GM04504 (cell line): ENCODE measurements at regions not wholly inside any gene's neighbourhood (a gene's known extent, or its start where the extent isn't known, plus 50 kb on each side); places are given as distances from the start of the nearest gene placed in this dataset.
"Not testable (repeated sequence)": the region's sequence is repeated elsewhere in the genome, so short reads cannot be mapped to it uniquely, and the experiment has no call there.

Experiments
- DNase-seq: peaks from one replicate; pipeline ENCODE4 v3.0.0-alpha.2; 2012; ENCODE audit warnings: low read depth

- peak; percentile 6 for DNase-seq
These were observed 251.8 kb upstream of the DMRT1 start for GRCh38 chr9:589723-590122.

DNA sequence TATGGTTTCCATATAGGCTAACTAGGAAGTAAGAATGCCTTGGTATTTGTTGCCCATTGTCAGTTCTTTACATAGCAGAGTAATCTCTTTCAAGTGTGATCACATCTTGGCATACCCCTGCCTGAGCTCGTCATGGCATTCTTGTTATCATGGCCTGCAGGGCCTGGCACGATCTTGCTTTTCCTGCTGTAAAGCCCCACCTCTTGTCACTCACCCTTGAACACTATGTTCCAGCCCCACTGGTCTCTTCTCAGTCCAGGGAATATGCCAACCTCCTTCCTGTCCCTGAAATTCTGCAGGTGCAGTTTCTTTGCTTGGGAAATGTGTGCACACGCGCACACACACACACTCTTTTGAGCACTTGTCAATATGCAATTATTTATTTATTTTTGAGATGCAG lies 250.2 kb upstream of the DMRT1 start:
- no peak for DNase-seq

DNA sequence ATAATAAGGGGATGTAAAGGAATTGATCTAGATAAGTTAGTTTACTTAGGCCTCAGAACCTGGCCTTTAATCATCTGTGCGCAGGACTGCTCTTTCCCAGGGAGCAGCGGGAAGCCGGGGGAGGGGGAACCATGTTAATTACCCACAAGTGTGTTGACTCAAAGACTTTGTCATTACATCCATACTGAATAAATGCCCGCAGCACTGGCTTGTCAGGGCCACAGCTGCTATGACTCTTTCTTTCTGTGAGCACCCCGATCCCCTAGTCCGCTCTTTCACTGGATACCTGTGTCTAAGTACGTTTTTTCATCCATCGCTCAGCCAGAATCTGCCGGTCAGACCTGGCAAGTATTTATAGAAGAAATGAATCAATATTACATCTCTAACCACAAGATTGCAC lies 249.3 kb upstream of the DMRT1 start:
- no peak for DNase-seq

GRCh38 chr9:592733-593132 lies 248.8 kb upstream of the DMRT1 start:
- no peak for DNase-seq

GRCh38 chr9:593809-594208 lies 247.7 kb upstream of the DMRT1 start:
- no peak for DNase-seq

DNA sequence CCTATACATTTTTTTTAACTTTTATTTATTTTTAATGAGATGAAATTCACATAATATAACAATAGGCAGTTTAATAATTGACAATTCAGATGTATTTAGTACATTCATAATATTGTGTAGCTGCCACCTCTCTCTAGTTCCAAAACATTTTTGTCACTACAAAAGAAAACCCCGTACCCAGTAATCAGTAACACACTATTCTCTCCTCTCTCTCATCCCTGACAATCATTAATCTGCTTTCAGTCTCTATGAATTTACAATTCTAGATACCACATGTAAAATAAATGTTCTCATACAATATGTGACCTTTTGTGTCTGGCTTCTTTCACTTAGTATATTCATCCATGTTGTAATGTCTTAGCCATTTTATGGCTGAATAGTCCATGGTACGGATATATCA lies 244.8 kb upstream of the DMRT1 start:
- no peak for DNase-seq

GRCh38 chr9:600006-600405 lies 241.5 kb upstream of the DMRT1 start:
- no peak for DNase-seq

DNA sequence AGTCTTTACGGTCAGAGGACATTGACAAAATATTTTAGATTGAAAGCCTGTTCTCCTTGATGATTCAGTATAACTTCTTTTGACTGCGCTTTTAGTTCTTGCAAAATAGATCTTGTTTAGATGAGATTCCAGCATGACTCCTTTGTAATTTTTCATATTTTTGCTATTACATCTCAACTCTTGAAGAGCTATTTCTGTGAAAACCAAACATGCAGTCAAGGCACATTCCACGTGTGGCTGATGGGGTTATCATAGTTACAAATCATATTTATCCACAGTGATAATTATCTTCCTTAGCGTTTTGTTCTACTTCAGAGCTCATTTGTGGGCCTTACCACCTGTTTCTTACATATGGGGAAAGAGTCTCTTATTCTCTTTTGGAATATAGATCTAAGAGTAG lies 238.8 kb upstream of the DMRT1 start:
- DNase-seq, result no peak

- DNase-seq, result no peak
These were observed 238.4 kb upstream of the DMRT1 start for GRCh38 chr9:603126-603525.

- no peak for DNase-seq
These were observed 234.1 kb upstream of the DMRT1 start for GRCh38 chr9:607417-607816.

GRCh38 chr9:613771-614347 lies 227.6 kb upstream of the DMRT1 start:
- DNase-seq, result peak; percentile 75

DNA sequence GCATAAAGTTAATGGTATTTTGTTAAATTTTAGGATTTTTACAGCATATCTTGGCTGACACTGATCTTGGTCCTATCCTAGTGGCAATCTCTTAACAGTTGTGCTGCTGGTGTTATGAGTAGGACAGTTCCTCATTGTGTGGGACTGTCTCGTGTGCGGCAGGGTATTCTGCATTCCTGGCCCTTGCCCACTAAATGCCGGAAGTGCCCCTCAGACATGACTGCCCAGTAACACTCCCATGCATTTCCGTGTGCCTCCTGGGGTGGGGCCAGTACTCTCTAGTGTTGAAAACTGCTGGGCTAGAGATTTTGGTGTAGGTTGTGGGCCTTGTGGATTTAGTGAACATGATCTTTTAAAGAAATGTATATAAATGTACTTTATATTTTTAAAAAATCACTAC lies 227.1 kb upstream of the DMRT1 start:
- DNase-seq, result no peak

- DNase-seq, result no peak
These were observed 225.7 kb upstream of the DMRT1 start for GRCh38 chr9:615756-616155.

GRCh38 chr9:616694-617093 lies 224.8 kb upstream of the DMRT1 start:
- DNase-seq, result no peak

GRCh38 chr9:617445-618085 lies 223.9 kb upstream of the DMRT1 start:
- DNase-seq, result no peak

DNA sequence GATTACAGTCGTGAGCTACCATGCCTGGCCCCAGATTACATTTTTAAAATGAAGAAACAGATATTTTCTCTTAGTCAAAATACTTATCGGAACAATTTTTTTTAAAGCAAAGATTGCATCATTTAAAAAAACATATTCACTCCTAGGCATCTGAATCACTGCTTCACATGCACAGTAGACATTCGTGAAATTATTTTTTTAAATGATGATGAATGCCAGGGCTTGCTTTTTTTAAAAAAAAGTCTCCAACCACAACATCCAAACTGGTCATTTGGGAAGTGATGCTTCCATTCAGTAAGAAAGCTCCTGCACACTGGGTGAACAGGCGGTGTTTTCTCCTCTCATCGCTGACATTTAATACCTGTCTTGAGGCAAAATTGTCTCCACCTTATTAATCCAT lies 223.0 kb upstream of the DMRT1 start:
- no peak for DNase-seq

GRCh38 chr9:621201-621855 lies 220.2 kb upstream of the DMRT1 start:
- DNase-seq, result no peak

DNA sequence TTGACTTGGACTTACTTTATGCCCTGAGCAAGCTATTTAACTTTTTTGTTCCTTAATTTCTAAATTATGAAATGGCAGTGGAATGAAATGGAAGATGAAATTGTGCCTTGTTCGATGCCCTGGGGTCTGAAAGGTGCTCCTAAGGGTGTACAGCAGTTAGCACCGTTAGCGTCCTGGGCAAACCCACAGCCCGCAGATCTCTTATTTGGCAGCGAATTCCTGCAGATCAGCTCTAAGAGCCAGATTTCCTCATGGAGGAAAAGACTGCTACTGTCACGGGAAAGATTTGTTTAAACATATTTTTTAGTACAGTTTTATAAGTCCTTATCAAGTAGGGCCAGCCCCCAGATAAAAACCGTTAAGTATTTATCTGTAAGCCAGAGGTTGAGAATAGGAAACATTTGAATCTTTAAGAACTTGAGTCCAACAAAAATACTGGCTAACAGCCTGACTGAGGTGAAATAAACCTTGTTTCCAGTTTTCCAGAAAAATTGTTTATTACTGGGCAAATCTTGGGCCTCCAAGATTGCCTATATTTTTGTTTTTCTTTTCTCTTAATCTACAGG lies 216.5 kb upstream of the DMRT1 start:
- no peak for DNase-seq

DNA sequence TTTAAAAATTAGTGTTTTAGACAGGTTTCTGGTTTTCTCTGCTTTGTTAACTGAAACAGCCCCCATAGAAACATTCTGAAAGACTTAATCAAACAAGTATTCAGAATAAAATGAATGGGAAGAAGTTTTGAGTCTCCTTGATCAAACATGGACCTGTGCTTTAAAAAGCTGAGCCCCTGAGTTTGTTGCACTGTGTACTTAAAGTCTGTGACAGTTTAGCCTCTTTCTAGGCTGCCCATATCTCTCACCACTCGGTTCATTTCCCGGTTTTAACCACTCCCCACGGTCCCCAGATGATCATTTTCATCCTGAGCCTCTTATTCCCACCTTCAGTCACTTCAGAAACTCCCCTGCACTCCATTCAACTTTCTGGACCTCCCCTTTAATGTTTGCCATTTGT lies 215.9 kb upstream of the DMRT1 start:
- DNase-seq, result no peak

DNA sequence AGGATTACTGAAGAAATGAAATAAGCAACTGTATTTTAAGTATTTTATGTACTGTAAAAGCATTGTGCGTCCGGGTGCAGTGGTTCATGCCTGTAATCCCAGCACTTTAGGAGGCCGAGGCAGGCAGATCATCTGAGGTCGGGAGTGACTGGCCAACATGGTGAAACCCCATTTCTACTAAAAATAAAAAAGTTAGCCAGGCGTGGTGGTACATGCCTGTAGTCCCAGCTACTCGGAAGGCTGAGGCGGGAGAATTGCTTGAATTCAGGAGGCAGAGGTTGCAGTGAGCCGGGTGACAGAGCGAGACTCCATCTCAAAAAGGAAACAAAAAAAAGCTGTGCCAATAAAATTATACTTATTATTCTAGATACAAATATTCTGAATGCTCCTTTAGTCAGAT lies 215.4 kb upstream of the DMRT1 start:
- not testable (repeated sequence) for DNase-seq

DNA sequence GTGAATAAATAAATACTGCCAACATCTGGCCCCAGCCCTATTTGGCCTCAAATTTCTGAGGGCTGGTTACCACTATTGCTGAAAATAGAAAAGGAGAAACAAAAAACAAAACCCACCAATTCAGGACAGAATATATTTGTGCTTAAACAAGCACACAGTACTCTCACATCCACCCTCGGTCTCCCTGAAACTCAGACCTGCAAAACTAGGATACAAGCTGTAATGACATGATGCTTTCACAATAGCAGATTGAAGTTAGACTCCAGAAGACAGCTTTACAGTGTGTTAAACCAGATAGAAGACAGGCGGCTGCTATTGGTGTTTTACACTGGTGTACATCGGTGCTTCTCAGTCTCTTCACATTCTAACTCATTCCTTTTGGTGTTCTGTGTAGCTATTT lies 214.9 kb upstream of the DMRT1 start:
- DNase-seq, result no peak

- no peak for DNase-seq
These were observed 214.0 kb upstream of the DMRT1 start for GRCh38 chr9:627336-627970.

GRCh38 chr9:629146-629545 lies 212.4 kb upstream of the DMRT1 start:
- DNase-seq, result no peak
